Left lobe of liver (tissue), 2 donors: ENCODE measurements at regions not wholly inside any gene's neighbourhood (a gene's known extent, or its start where the extent isn't known, plus 50 kb on each side); places are given as distances from the start of the nearest gene placed in this dataset.

Source experiments
- ATAC-seq: fragments of 200-7000 bp; cut with Tn5 transposase; one replicate; pipeline ENCODE4 v1.9.1; 2020; ENCODE audit warnings: mild to moderate bottlenecking, moderate library complexity
- DNase-seq: peaks from one replicate; pipeline ENCODE4 v3.0.0-alpha.2; 2020; ENCODE audit warnings: low spot score
- donor health status: DM: no; HTN: no; CAD: no; lungs with moderate emphysema.
- donor health status: DM: no; HTN: yes; CAD: no.

- ATAC-seq (no peak), DNase-seq (no peak)
Observed at GRCh38 chr4:179486570-179487335, 2044.5 kb upstream of the AGA start.

- DNase-seq (no peak), ATAC-seq (no peak)
Observed at GRCh38 chr4:179492260-179493080, 2050.2 kb upstream of the AGA start.

- ATAC-seq, result no peak
- no peak for DNase-seq
Observed at GRCh38 chr4:179503976-179504375, 2061.7 kb upstream of the AGA start.

- ATAC-seq (no peak), DNase-seq (no peak)
Observed at GRCh38 chr4:179509489-179509888, 2067.3 kb upstream of the AGA start.

GRCh38 chr4:179521952-179522351, 2079.7 kb upstream of the AGA start:
- DNase-seq (no peak), ATAC-seq (no peak)

- ATAC-seq, result no peak
- DNase-seq, result no peak
Observed at GRCh38 chr4:179530958-179531357, 2088.7 kb upstream of the AGA start.

- ATAC-seq, result no peak
- no peak for DNase-seq
Observed at GRCh38 chr4:179536694-179537093, 2094.5 kb upstream of the AGA start.

- DNase-seq, result no peak
- no peak for ATAC-seq
Observed at GRCh38 chr4:179539641-179540040, 2097.4 kb upstream of the AGA start.

- no peak for ATAC-seq
- no peak for DNase-seq
Observed at GRCh38 chr4:179543771-179544170, 2101.5 kb upstream of the AGA start.

GRCh38 chr4:179544496-179544895, 2102.3 kb upstream of the AGA start:
- DNase-seq, result no peak

GRCh38 chr4:179552131-179552530, 2109.9 kb upstream of the AGA start:
- ATAC-seq (no peak), DNase-seq (no peak)

More at GRCh38 chr4:179544496-179544895, 2102.3 kb upstream of the AGA start:
- ATAC-seq, result no peak

GRCh38 chr4:179563741-179564140, 2121.5 kb upstream of the AGA start:
- no peak for ATAC-seq
- DNase-seq, result no peak

- DNase-seq, result no peak
- ATAC-seq, result no peak
Observed at GRCh38 chr4:179569549-179569948, 2127.3 kb upstream of the AGA start.

- DNase-seq (no peak), ATAC-seq (no peak)
Observed at GRCh38 chr4:179582164-179582905, 2140.1 kb upstream of the AGA start.

- ATAC-seq, result no peak
- DNase-seq, result no peak
Observed at GRCh38 chr4:179583221-179583620, 2141.0 kb upstream of the AGA start.

GRCh38 chr4:179584101-179584500, 2141.9 kb upstream of the AGA start:
- ATAC-seq (no peak), DNase-seq (no peak)

GRCh38 chr4:179585761-179586160, 2143.5 kb upstream of the AGA start:
- ATAC-seq (no peak), DNase-seq (no peak)

- DNase-seq, result no peak
- no peak for ATAC-seq
Observed at GRCh38 chr4:179586460-179586859, 2144.2 kb upstream of the AGA start.

GRCh38 chr4:179595671-179596410, 2153.6 kb upstream of the AGA start:
- DNase-seq, result no peak

GRCh38 chr4:179596621-179597020, 2154.4 kb upstream of the AGA start:
- DNase-seq (no peak), ATAC-seq (no peak)

More at GRCh38 chr4:179595671-179596410, 2153.6 kb upstream of the AGA start:
- no peak for ATAC-seq

- ATAC-seq, result no peak
- no peak for DNase-seq
Observed at GRCh38 chr4:179597301-179597700, 2155.1 kb upstream of the AGA start.
